ENCODE measurements at regions not wholly inside any gene's neighbourhood (a gene's known extent, or its start where the extent isn't known, plus 50 kb on each side); places are given as distances from the start of the nearest gene placed in this dataset.

- TF ChIP-seq PRDM10 (tag by site-specific recombination; IDR thresholded peaks at IDR 0.05) = no peak; the same call in 1 of the 2 replicates
- TF ChIP-seq ZNF398 (tag by site-specific recombination; IDR thresholded peaks at IDR 0.05) = no peak
- no peak for TF ChIP-seq GFI1B (tag by site-specific recombination; IDR thresholded peaks at IDR 0.05)
- no peak for TF ChIP-seq ZNF266 (tag by site-specific recombination; IDR thresholded peaks at IDR 0.05; ENCODE audit: low read depth)
- TF ChIP-seq MEIS1 (CRISPR knock-in tag; IDR thresholded peaks at IDR 0.05; ENCODE audit: borderline replicate concordance) = peak; percentile 18; the same call in 1 of the 2 replicates
- TF ChIP-seq ZNF132 (tag by site-specific recombination; IDR thresholded peaks at IDR 0.05; ENCODE audit: borderline replicate concordance) = no peak
- TF ChIP-seq ZNF175 (tag by site-specific recombination; IDR thresholded peaks at IDR 0.05) = no peak
- no peak for TF ChIP-seq ZNF391 (tag by site-specific recombination; IDR thresholded peaks at IDR 0.05; ENCODE audit: borderline replicate concordance, low read depth)
- peak; percentile 54; the same call in 1 of the 2 replicates for TF ChIP-seq MZF1 (tag by site-specific recombination; IDR thresholded peaks at IDR 0.05; ENCODE audit: borderline replicate concordance)
- TF ChIP-seq ZBTB6 (tag by site-specific recombination; IDR thresholded peaks at IDR 0.05) = no peak
- no peak for TF ChIP-seq ZNF701 (tag by site-specific recombination; IDR thresholded peaks at IDR 0.05)
- TF ChIP-seq ZNF837 (tag by site-specific recombination; IDR thresholded peaks at IDR 0.05) = no peak
- no peak for TF ChIP-seq ZNF596 (tag by site-specific recombination; IDR thresholded peaks at IDR 0.05)
- TF ChIP-seq ZNF624 (tag by site-specific recombination; IDR thresholded peaks at IDR 0.05) = peak; percentile 36; the same call in 1 of the 2 replicates
- no peak for TF ChIP-seq ZNF785 (tag by site-specific recombination; IDR thresholded peaks at IDR 0.05)
- TF ChIP-seq ZIC2 (tag by site-specific recombination; IDR thresholded peaks at IDR 0.05) = no peak
- peak; percentile 37 for TF ChIP-seq GLIS1 (tag by site-specific recombination; IDR thresholded peaks at IDR 0.05)
- no peak for TF ChIP-seq HOXC10 (CRISPR knock-in tag; IDR thresholded peaks at IDR 0.05)
- no peak for TF ChIP-seq ZNF48 (tag by site-specific recombination; IDR thresholded peaks at IDR 0.05)
- no peak for TF ChIP-seq ZNF311 (tag by site-specific recombination; IDR thresholded peaks at IDR 0.05; ENCODE audit: borderline replicate concordance)
- no peak for TF ChIP-seq ZNF580 (tag by site-specific recombination; IDR thresholded peaks at IDR 0.05)
- peak; percentile 38; the same call in 1 of the 2 replicates for TF ChIP-seq ZXDB (tag by site-specific recombination; IDR thresholded peaks at IDR 0.05)
- no peak for TF ChIP-seq ZNF530 (tag by site-specific recombination; IDR thresholded peaks at IDR 0.05; ENCODE audit: low read depth)
- TF ChIP-seq KLF7 (tag by site-specific recombination; IDR thresholded peaks at IDR 0.05; ENCODE audit: borderline replicate concordance) = no peak
- no peak for TF ChIP-seq PRDM2 (tag by site-specific recombination; IDR thresholded peaks at IDR 0.05; ENCODE audit: borderline replicate concordance)
- TF ChIP-seq ZFP3 (tag by site-specific recombination; IDR thresholded peaks at IDR 0.05; ENCODE audit: low read depth) = no peak
- TF ChIP-seq ZNF140 (tag by site-specific recombination; IDR thresholded peaks at IDR 0.05) = no peak
Measured at GRCh38 chr1:244214009-244214967, 163.2 kb downstream of the ZBTB18 start (continued).
